ENCODE measurements at regions not wholly inside any gene's neighbourhood (a gene's known extent, or its start where the extent isn't known, plus 50 kb on each side); places are given as distances from the start of the nearest gene placed in this dataset.

- TF ChIP-seq CTCF (IDR thresholded peaks at IDR 0.05) = no peak
- TF ChIP-seq POLR2A (IDR thresholded peaks at IDR 0.05) = no peak
Observed at GRCh38 chr10:35699848-35700486, 57.9 kb upstream of the FZD8 start.
